BE2C (cell line): ENCODE measurements at regions not wholly inside any gene's neighbourhood (a gene's known extent, or its start where the extent isn't known, plus 50 kb on each side); places are given as distances from the start of the nearest gene placed in this dataset.

ENCODE experiments used
- DNase-seq: peaks from one replicate; pipeline ENCODE4 v3.0.0-alpha.2; 2020
- H3K27me3 ChIP-seq: fragments of 250-450 bp; sonication (Bioruptor Pico); 2 replicates; pipeline ENCODE4 v1.5.1; 2020; ENCODE audit warnings: mild to moderate bottlenecking
- H3K36me3 ChIP-seq: fragments of 250-450 bp; sonication (Bioruptor Pico); 2 replicates; pipeline ENCODE4 v1.5.1; 2020; ENCODE audit warnings: mild to moderate bottlenecking
- H3K4me1 ChIP-seq: fragments of 250-450 bp; sonication (Bioruptor Pico); 2 replicates; pipeline ENCODE4 v1.5.1; 2020
- H3K4me3 ChIP-seq: 2 replicates; pipeline ENCODE4 v1.5.1; 2011; ENCODE audit warnings: low read depth, low read length
- H3K9me3 ChIP-seq: fragments of 250-450 bp; sonication (Bioruptor Pico); 2 replicates; pipeline ENCODE4 v1.5.1; 2020
- CTCF ChIP-seq: IDR thresholded peaks from 2 replicates; pipeline ENCODE4 v1.5.1; 2012; ENCODE audit warnings: mild to moderate bottlenecking, low read depth, low read length

GRCh38 chr5:39486790-39487189 lies 62.0 kb upstream of the DAB2 start:
- no peaks in the 10 kb centered on the region for H3K9me3 ChIP-seq
- H3K4me3 ChIP-seq: no peak overlapping the region
- DNase-seq: no peak
- no peaks in the 10 kb centered on the region for H3K27me3 ChIP-seq
- H3K4me1 ChIP-seq: no peaks in the 10 kb centered on the region
- no peaks in the 10 kb centered on the region for H3K36me3 ChIP-seq
- no peak for TF ChIP-seq CTCF

- Histone ChIP-seq H3K4me1 (no peaks in the 10 kb centered on the region), H3K9me3 (no peaks in the 10 kb centered on the region), H3K27me3 (no peaks in the 10 kb centered on the region), H3K36me3 (no peaks in the 10 kb centered on the region), H3K4me3 (no peak overlapping the region)
- TF ChIP-seq CTCF: no peak
- no peak for DNase-seq
Observed at GRCh38 chr5:39486361-39486760, 61.6 kb upstream of the DAB2 start.

- no peaks in the 10 kb centered on the region for H3K9me3 ChIP-seq
- no peaks in the 10 kb centered on the region for H3K4me1 ChIP-seq
- no peaks in the 10 kb centered on the region for H3K36me3 ChIP-seq
- DNase-seq: no peak
- no peak for TF ChIP-seq CTCF
- H3K27me3 ChIP-seq: no peaks in the 10 kb centered on the region
- no peak overlapping the region for H3K4me3 ChIP-seq
Observed at GRCh38 chr5:39485079-39485478, 60.3 kb upstream of the DAB2 start.

GRCh38 chr5:39484673-39485072 lies 59.9 kb upstream of the DAB2 start:
- no peaks in the 10 kb centered on the region for H3K9me3 ChIP-seq
- H3K27me3 ChIP-seq: no peaks in the 10 kb centered on the region
- no peaks in the 10 kb centered on the region for H3K36me3 ChIP-seq
- H3K4me3 ChIP-seq: no peak overlapping the region
- DNase-seq: no peak
- H3K4me1 ChIP-seq: no peaks in the 10 kb centered on the region
- TF ChIP-seq CTCF: no peak

- Histone ChIP-seq H3K9me3 (no peaks in the 10 kb centered on the region), H3K4me3 (no peak overlapping the region), H3K4me1 (no peaks in the 10 kb centered on the region), H3K27me3 (no peaks in the 10 kb centered on the region), H3K36me3 (no peaks in the 10 kb centered on the region)
- no peak for TF ChIP-seq CTCF
- DNase-seq: no peak
Observed at GRCh38 chr5:39482098-39482497, 57.3 kb upstream of the DAB2 start.

GRCh38 chr5:39479537-39479936 lies 54.8 kb upstream of the DAB2 start:
- H3K9me3 ChIP-seq: no peaks in the 10 kb centered on the region
- H3K27me3 ChIP-seq: no peaks in the 10 kb centered on the region
- no peak overlapping the region for H3K4me3 ChIP-seq
- no peak for DNase-seq
- H3K4me1 ChIP-seq: no peaks in the 10 kb centered on the region
- TF ChIP-seq CTCF: no peak
- H3K36me3 ChIP-seq: no peaks in the 10 kb centered on the region
